GM23248 (cell line): ENCODE measurements at regions not wholly inside any gene's neighbourhood (a gene's known extent, or its start where the extent isn't known, plus 50 kb on each side); places are given as distances from the start of the nearest gene placed in this dataset.

Experiments
- EZH2 ChIP-seq: fragments of 200-600 bp; sonication (generic); IDR thresholded peaks from 2 replicates; pipeline ENCODE4 v1.6.1; 2018; ENCODE audit warnings: antibody characterized with exemption, mild to moderate bottlenecking; ENCODE audit not compliant: insufficient read depth, poor library complexity, severe bottlenecking
- EZH2phosphoT487 ChIP-seq: fragments of 200-600 bp; sonication (generic); IDR thresholded peaks from 2 replicates; pipeline ENCODE4 v1.6.1; 2018; ENCODE audit warnings: antibody characterized with exemption, moderate library complexity, mild to moderate bottlenecking, low read depth; ENCODE audit not compliant: insufficient read depth

GRCh38 chr2:41968182-41968578 is 79.6 kb upstream of the PKDCC start:
- TF ChIP-seq EZH2: no peak
- TF ChIP-seq EZH2phosphoT487: no peak
